MG63 (cell line): ENCODE measurements at regions not wholly inside any gene's neighbourhood (a gene's known extent, or its start where the extent isn't known, plus 50 kb on each side); places are given as distances from the start of the nearest gene placed in this dataset.
A peak's percentile ranks its signal among the peaks of the same experiment; 100 is the strongest.

Experiments
- DNase-seq: peaks from one replicate; pipeline ENCODE4 v3.0.0-alpha.2; 2020
- H3K27me3 ChIP-seq: fragments of 250-450 bp; sonication (Bioruptor Pico); 2 replicates; pipeline ENCODE4 v1.5.1; 2020; ENCODE audit warnings: mild to moderate bottlenecking, moderate library complexity
- H3K36me3 ChIP-seq: fragments of 250-450 bp; sonication (Bioruptor Pico); 2 replicates; pipeline ENCODE4 v1.5.1; 2020; ENCODE audit warnings: mild to moderate bottlenecking, moderate library complexity
- H3K4me3 ChIP-seq: fragments of 250-450 bp; sonication (Bioruptor Pico); 2 replicates; pipeline ENCODE4 v1.5.1; 2020; ENCODE audit warnings: mild to moderate bottlenecking, moderate library complexity
- H3K9me3 ChIP-seq: fragments of 250-450 bp; sonication (Bioruptor Pico); 2 replicates; pipeline ENCODE4 v1.5.1; 2020; ENCODE audit warnings: mild to moderate bottlenecking, moderate library complexity

- no peak overlapping the region for H3K4me3 ChIP-seq
- H3K36me3 ChIP-seq: no peaks in the 10 kb centered on the region
- H3K9me3 ChIP-seq: no peaks in the 10 kb centered on the region
- DNase-seq: peak; percentile 29
- H3K27me3 ChIP-seq: no peaks in the 10 kb centered on the region
Observed at GRCh38 chr7:22565315-22565811, 65.4 kb upstream of the STEAP1B start.

GRCh38 chr7:22564511-22565045, 64.6 kb upstream of the STEAP1B start:
- no peak overlapping the region for H3K4me3 ChIP-seq
- no peaks in the 10 kb centered on the region for H3K36me3 ChIP-seq
- DNase-seq: peak; percentile 90
- H3K27me3 ChIP-seq: no peaks in the 10 kb centered on the region
- H3K9me3 ChIP-seq: no peaks in the 10 kb centered on the region

DNA sequence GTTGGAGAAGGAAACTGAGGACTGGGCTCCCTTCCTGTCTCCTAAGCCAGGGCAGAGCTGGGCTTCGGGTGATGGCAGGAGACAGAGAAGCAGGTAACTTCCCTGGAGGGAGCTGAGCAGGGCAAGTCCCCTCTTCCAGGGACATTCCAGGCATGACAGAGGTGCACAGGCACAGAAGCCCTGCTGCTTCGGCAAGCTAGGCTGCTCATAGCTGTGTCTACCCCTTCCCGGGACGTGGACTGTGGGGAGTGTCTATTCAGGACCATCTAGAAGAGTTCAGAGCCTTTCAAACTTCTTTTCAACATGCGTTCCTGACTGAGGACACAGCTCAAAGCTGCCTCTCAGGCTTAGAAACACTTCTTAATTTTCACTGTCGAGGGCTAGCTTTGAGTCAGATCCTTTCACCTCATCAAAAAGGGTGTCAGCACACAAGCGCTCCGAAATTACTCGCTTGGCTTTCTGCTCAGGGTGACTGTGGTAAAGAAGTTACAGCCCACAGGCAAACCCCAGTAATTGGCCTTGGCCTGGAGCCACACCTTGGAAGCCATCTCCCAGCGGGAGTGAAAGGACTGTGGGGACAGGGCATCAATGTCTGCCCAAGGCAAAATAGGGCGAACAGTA, 63.7 kb upstream of the STEAP1B start:
- Histone ChIP-seq H3K36me3 (no peaks in the 10 kb centered on the region), H3K4me3 (no peak overlapping the region)
- peak; percentile 62 for DNase-seq

DNA sequence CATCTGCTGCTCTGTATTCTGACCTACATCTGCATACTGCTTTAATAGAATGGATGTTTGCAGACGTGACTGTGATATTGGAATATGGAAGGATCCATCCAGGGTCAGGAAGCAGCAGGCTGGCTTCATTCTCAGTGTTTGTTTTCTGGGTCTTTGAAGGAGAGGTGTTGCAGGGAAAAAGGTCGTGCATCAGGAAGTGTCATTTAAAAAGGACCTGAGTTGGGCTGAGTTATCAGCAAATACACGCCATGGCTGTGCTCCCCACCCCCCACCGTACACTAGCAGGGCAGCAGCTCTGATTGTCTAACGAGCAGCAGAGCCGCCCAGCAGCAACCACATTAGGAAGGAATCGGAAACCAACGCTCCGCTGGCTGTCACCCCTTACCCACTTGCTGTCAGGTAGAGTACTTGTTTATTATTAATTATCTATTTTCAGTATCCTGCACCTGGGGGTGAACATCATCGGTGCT, 63.1 kb upstream of the STEAP1B start:
- Histone ChIP-seq H3K4me3 (no peak overlapping the region), H3K27me3 (no peaks in the 10 kb centered on the region), H3K36me3 (no peaks in the 10 kb centered on the region), H3K9me3 (no peaks in the 10 kb centered on the region)
- DNase-seq: no peak

More for the DNA sequence above, 63.7 kb upstream of the STEAP1B start:
- Histone ChIP-seq H3K9me3 (no peaks in the 10 kb centered on the region), H3K27me3 (no peaks in the 10 kb centered on the region)

- no peak for DNase-seq
- no peaks in the 10 kb centered on the region for H3K9me3 ChIP-seq
- no peaks in the 10 kb centered on the region for H3K36me3 ChIP-seq
- H3K4me3 ChIP-seq: no peak overlapping the region
- H3K27me3 ChIP-seq: no peaks in the 10 kb centered on the region
Observed at GRCh38 chr7:22561895-22562593, 62.1 kb upstream of the STEAP1B start.

- H3K27me3 ChIP-seq: no peaks in the 10 kb centered on the region
- H3K36me3 ChIP-seq: no peaks in the 10 kb centered on the region
- DNase-seq: peak; percentile 97
- H3K4me3 ChIP-seq: no peak overlapping the region
- no peaks in the 10 kb centered on the region for H3K9me3 ChIP-seq
Observed at GRCh38 chr7:22561321-22561811, 61.4 kb upstream of the STEAP1B start.

DNA sequence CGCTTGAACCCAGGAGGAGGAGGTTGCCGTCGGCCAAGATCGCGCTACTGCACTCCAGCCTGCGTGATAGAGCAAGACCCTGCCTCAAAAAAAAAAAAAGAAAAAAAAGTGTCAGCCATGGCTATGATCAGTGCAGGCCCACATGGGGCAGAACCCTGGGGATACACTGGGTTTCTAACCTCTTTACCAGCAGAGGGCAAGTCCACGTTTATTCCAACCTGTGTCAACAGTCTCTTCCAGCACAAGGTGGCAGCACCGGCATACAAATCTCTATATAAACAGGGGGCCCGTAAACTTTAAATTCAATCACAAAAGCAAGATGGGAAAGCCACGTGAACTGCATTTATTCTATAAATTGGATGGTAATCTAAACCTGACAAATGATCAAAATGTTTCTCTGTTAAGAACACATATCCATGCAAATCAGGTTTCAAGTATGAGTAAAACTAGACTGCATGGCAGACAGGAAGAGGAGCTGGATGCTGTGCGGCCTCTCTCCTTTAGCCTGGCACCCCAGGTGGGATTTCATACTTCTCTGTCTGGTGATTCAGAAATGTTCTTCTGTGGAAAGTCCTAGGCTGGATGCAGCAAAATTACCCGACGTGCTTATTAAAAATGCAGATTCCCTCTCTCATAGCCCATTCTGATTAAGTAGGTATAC, 60.0 kb upstream of the STEAP1B start:
- peak; percentile 65 for DNase-seq
- no peaks in the 10 kb centered on the region for H3K36me3 ChIP-seq
- no peak overlapping the region for H3K4me3 ChIP-seq
- H3K27me3 ChIP-seq: no peaks in the 10 kb centered on the region
- no peaks in the 10 kb centered on the region for H3K9me3 ChIP-seq

- no peak for DNase-seq
- H3K36me3 ChIP-seq: no peaks in the 10 kb centered on the region
- H3K9me3 ChIP-seq: no peaks in the 10 kb centered on the region
- no peak overlapping the region for H3K4me3 ChIP-seq
- no peaks in the 10 kb centered on the region for H3K27me3 ChIP-seq
Observed at GRCh38 chr7:22557167-22557566, 57.2 kb upstream of the STEAP1B start.

DNA sequence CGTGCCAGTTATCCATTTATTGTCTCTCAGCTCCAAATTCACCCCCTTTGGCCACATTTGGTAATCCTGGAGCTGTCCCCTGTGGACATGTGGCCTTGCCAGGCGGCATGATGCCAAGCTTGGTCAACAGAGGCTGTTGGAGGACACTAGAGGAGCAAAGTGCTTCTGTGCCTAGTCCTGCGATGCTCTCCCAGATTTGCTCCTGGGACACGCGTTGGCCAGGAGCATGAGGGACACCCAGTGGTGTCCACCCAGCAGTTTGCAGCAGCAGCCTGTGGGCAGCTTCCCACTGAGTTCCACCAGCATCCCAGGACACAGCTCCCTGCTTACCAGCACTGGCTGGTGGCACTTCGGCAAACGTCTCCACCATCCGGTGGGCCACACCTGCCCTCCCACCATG, 55.5 kb upstream of the STEAP1B start:
- no peak overlapping the region for H3K4me3 ChIP-seq
- H3K36me3 ChIP-seq: no peaks in the 10 kb centered on the region
- no peaks in the 10 kb centered on the region for H3K27me3 ChIP-seq
- no peak for DNase-seq
- no peaks in the 10 kb centered on the region for H3K9me3 ChIP-seq

- H3K9me3 ChIP-seq: no peaks in the 10 kb centered on the region
- no peak overlapping the region for H3K4me3 ChIP-seq
- no peaks in the 10 kb centered on the region for H3K36me3 ChIP-seq
- DNase-seq: no peak
- no peaks in the 10 kb centered on the region for H3K27me3 ChIP-seq
Observed at GRCh38 chr7:22554184-22554583, 54.2 kb upstream of the STEAP1B start.

DNA sequence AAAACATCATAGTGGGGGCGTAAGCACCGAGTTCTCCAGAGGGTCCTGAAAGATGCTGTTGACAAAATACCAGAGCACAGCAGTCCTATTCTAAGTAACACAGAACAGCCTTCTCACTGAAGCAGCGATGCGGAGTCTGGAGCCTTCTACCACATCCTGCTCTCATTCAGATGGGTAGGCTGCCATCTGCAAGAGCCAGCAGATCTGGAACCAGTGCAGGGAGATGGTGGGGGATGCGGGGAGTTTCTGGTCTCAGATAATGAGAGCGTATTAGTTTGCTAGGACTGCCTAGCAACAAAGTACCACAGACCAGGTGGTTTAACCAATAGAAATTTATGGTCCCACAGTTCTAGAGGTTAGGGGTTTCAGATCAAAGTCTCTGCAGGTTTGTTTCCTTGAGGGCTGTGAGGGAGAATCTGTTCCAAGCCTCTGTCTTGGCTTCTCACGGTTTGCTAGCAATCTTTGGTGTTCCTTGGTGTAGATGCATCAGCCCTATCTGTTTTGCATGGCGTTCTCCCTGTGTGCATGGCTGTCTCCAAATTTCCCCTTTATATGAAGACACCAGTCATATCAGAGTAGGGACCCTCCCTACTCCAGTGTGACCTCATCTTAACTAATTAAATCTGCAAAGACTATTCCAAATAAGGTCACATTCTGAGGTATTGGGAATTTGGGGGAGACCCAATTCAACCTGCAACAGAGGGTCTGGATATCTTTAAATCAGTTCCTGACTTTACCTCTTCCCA, 52.0 kb upstream of the STEAP1B start:
- Histone ChIP-seq H3K36me3 (no peaks in the 10 kb centered on the region), H3K4me3 (no peak overlapping the region), H3K9me3 (no peaks in the 10 kb centered on the region), H3K27me3 (peaks cover 2% of the 10 kb centered on the region; the same call in 1 of the 2 replicates)
- no peak for DNase-seq

- Histone ChIP-seq H3K4me3 (no peak overlapping the region), H3K27me3 (peaks cover 2% of the 10 kb centered on the region; the same call in 1 of the 2 replicates), H3K36me3 (no peaks in the 10 kb centered on the region), H3K9me3 (no peaks in the 10 kb centered on the region)
- DNase-seq: no peak
Observed at GRCh38 chr7:22550514-22551030, 50.6 kb upstream of the STEAP1B start.

DNA sequence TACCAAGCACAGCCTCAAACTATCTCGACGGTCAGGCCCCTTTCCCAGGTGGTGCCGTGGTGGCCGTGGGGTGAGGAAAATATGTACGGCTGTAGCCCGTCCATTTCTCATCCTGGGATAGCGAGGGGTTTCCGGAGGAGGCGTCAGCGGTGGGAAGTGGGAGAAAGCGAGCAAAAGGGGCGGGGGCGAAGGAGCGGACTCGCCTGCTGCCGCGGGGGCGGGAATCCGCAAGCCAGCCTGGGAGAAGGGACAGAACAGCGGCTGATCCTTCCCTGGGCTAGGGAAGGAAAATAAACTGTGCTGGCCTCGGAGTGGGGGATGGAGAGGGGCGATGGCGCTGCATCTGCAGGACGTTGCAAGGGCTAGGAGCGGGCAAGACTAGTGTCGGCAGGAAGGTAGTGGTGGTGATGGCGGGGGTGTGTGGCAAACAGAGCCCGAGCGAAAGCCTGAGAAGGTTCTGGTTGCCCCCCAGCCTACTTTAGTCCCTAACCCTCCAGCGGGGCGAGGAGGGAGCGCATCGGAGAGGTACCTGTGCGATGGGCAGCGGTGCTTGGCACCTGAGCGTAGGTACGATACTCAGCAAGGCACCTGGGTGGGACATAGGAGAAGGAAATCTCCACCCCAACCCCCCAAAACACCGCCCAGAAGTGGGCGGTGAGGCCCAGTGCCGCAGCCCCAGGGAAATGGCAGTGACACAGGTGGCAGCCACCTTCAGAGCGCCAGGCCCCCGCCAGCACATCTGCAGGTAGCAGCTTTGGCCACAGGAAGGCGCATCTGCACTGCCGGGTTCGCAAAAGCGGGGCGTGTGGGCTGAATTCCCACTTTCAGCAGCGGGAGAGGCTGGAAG, 49.9 kb upstream of the STEAP1B start:
- no peaks in the 10 kb centered on the region for H3K36me3 ChIP-seq
- peak; percentile 43 for DNase-seq
- no peaks in the 10 kb centered on the region for H3K9me3 ChIP-seq
- H3K27me3 ChIP-seq: peaks cover 2% of the 10 kb centered on the region; the same call in 1 of the 2 replicates
- peak overlapping the region; percentile 16; the same call in 1 of the 2 replicates for H3K4me3 ChIP-seq
